Uterus (tissue), 2 donors: ENCODE measurements at regions not wholly inside any gene's neighbourhood (a gene's known extent, or its start where the extent isn't known, plus 50 kb on each side); places are given as distances from the start of the nearest gene placed in this dataset.

Experiments
- POLR2A ChIP-seq, 2 donors: fragments of 450-650 bp; IDR thresholded peaks; one replicate each; pipeline ENCODE4 v1.6.1; 2016; ENCODE audit warnings: antibody characterized with exemption in 2 of 2, mild to moderate bottlenecking in 1 of 2, moderate library complexity in 1 of 2
- TF ChIP-seq, protein P1 (sequence below), 4 experiments: fragments of 200-600 bp in 2 of 4; fragments of 450-650 bp in 2 of 4; sonication (generic) in 2 of 4; IDR thresholded peaks; one replicate each; pipeline ENCODE4 v1.5.1; 2016 to 2019; ENCODE audit warnings: antibody characterized with exemption in 4 of 4, mild to moderate bottlenecking in 2 of 4, moderate library complexity in 1 of 4

DNA sequence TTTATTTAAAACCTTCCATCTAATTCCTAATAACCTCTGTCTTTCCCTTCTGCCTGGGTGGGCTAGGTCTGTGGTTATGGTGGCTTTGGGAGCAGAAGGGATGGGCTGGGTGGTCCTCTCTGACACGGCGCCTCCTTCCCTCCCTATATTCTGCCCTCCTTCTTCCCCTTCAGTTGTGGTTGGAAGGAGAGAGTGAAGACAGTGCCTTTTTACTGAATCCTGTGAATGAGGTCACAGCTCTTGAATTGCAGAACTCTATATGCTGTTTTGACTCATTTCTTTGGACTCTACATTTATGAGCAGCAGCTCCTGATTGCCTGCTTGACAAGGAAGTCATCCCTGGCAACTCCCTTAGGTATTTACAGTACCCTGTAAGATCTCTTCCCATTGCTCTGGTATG is 256.0 kb upstream of the ELAC2 start:
- no peak for TF ChIP-seq POLR2A (IDR thresholded peaks at IDR 0.05)
- TF ChIP-seq, protein P1, sequence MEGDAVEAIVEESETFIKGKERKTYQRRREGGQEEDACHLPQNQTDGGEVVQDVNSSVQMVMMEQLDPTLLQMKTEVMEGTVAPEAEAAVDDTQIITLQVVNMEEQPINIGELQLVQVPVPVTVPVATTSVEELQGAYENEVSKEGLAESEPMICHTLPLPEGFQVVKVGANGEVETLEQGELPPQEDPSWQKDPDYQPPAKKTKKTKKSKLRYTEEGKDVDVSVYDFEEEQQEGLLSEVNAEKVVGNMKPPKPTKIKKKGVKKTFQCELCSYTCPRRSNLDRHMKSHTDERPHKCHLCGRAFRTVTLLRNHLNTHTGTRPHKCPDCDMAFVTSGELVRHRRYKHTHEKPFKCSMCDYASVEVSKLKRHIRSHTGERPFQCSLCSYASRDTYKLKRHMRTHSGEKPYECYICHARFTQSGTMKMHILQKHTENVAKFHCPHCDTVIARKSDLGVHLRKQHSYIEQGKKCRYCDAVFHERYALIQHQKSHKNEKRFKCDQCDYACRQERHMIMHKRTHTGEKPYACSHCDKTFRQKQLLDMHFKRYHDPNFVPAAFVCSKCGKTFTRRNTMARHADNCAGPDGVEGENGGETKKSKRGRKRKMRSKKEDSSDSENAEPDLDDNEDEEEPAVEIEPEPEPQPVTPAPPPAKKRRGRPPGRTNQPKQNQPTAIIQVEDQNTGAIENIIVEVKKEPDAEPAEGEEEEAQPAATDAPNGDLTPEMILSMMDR (IDR thresholded peaks at IDR 0.05): no peak
